DMS79 (cell line): ENCODE measurements at regions not wholly inside any gene's neighbourhood (a gene's known extent, or its start where the extent isn't known, plus 50 kb on each side); places are given as distances from the start of the nearest gene placed in this dataset.
"Not testable (repeated sequence)": the region's sequence is repeated elsewhere in the genome, so short reads cannot be mapped to it uniquely, and the experiment has no call there.

Experiments used
- DNase-seq: peaks from one replicate; lab custom pipeline; 2025; lab: John Stamatoyannopoulos, UW

- no peak for DNase-seq
These were observed 606.7 kb downstream of the TAF11L14 start for GRCh38 chr5:18240971-18241370.

GRCh38 chr5:18243846-18244245 is 609.6 kb downstream of the TAF11L14 start:
- DNase-seq: no peak

DNA sequence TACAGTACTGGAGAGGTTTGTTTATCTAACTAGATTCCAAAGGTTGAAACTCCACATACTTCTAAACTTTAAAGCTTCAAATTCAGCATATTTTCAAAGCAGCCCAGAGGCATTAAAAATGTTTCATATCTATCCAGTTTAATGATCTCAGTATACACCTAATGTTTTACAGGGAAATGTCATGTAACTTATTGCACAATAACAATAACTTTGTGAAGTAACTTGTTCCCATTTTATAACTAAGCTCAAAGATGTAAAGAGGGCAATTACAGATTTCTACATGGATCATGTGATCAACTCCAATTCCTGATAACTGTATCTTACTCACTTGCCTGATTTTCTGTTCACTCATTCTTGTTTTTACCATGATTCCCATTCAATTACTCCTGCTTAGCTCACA is 610.0 kb downstream of the TAF11L14 start:
- DNase-seq: no peak

DNA sequence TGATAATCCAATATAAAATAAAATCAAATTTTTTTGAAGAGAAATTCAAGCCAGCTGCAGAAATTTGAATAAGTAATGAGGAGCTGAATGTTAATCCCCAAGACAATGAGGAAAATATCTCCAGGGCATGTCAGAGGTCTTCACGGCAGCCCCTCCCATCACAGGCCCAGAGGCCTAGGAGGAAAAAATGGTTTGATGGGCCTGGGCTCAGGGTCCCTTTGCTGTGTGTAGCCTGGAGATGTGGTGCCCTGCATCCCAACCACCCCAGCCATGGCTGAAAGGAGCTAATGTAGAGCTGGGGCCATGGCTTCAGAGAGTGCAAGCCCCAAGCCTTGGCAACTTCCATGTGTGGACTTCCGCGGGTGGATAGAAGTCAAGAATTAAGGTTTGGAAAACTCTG is 618.3 kb downstream of the TAF11L14 start:
- no peak for DNase-seq

- no peak for DNase-seq
These were observed 630.0 kb downstream of the TAF11L14 start for GRCh38 chr5:18264126-18264882.

GRCh38 chr5:18270635-18271338 is 636.5 kb downstream of the TAF11L14 start:
- no peak for DNase-seq

DNA sequence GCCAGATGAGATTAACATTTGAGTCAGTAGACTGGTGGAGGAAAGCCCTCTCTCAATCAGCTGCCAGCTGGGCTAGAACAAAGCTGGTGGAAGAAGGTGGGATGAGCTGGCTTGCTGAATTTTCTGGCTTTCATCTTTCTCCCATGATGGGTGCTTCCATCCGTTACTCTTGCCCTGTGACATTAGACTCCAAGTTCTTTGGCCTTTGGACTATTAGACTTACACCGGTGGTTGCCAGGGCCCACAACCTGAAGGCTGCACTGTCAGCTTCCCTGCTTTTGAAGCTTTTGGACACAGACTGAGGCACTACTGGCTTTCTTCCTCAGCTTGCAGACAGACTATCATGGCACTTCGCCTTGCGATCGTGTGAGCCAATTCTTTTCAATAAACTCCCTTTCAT is 642.7 kb downstream of the TAF11L14 start:
- no peak for DNase-seq

DNA sequence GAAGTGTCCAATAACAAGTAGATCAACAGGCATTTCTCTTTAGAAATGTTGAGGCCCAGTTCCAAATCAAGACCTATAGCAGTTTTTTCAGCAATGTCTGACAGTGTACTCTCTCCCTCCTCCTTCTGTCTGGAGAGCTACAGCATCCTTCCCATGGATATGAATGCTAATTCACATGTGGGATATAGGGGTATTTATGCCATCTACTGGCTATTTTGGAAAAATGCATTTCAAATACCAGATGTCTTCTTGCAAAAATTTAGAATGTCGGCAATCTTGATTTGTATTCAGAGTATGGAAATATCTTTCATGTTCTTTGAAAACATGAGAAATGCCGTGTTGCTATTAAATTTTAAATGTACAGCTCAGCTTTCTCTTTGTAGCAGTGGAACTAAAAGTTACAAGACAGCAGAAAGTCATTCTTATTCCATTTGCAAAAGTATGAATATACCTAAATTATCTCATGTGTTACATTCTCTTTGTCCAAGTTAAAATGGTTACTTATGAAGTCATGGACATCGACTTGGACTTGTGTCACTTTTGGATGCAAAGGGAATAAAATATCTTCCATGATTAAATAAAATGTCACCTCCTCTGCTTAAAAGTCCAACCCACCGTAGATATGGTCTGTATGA is 647.8 kb downstream of the TAF11L14 start:
- no peak for DNase-seq

- DNase-seq: no peak
These were observed 651.0 kb downstream of the TAF11L14 start for GRCh38 chr5:18285257-18285656.

DNA sequence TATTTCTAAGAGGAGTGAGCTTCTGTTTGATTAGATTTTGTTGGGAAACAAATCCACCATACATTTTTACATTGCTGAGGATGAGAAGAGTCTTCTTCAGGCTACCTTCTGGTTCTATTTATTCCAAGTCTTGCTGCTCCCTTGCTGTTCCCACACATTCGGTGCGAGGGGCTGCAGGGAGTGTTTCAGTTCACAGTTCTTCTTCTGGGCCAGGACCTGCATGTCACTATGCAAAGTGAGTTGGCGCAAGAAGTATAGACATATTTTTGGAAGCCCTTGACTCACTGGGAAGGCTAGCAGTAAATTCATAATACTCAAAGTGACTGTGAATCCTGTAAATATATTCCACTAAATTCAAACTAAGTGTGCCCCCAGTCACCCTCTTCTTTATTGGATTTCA is 657.9 kb downstream of the TAF11L14 start:
- no peak for DNase-seq

GRCh38 chr5:18295696-18296095 is 661.4 kb downstream of the TAF11L14 start:
- not testable (repeated sequence) for DNase-seq

GRCh38 chr5:18299166-18299565 is 664.9 kb downstream of the TAF11L14 start:
- DNase-seq: no peak

- DNase-seq: no peak
These were observed 671.1 kb downstream of the TAF11L14 start for GRCh38 chr5:18305288-18305924.

GRCh38 chr5:18311266-18311665 is 677.0 kb downstream of the TAF11L14 start:
- DNase-seq: no peak

GRCh38 chr5:18312016-18312415 is 677.8 kb downstream of the TAF11L14 start:
- no peak for DNase-seq

DNA sequence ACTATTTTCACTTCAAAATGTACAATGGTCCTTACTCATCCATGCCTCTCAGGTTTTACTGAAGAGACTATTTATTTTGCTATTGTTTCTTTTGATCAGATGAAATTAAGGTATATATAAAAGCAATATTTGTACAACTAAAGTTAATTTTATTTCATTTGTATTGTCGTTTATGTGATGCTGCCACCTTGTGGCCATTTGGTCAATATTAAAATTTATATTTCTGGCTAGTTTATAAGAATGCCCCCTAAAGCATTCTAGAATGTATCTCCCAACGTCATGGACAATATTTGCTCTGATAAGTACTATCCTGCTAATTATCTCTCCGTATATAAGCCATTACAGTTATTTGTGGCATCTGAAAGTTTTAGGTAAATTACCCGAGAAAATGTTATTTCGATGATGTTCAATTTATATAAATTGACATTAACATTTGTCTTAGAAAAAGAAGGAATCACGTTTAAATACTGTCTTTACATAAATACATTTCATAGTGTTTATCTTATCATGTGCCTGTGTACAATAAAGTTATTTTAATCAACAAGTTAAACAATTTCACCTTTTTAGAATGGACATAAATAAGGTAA is 680.0 kb downstream of the TAF11L14 start:
- no peak for DNase-seq

DNA sequence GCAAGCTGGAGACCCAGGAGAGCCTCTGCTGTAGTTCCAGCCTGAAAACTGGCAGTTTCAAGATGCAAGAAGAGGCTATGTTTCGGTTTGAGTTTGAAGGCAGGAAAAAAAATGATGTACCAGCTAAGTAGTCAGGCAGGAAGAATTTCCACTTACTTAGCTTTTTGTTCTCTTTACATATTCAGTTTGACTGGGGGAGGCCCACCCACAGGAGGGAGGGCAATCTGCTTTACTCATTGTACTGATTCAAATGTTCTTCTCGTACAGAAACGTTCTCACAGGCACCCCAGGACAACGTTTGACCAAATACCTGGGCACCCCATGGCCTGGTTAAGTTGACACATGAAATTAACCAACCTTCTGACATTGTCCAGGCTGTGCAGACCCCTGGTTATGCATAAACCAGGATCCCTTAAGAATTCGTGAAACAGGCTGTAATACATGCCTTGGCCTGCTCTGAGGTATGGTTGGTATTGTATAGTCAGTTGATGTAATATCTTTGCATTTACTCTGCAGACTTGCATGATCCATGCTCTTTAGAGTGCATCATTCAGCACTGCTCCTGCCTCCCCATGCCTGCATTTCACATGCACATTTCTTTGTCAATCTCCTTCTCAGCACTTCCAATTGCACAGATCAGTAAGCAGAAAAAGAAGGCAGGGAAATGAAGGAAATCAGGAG is 687.1 kb downstream of the TAF11L14 start:
- no peak for DNase-seq

GRCh38 chr5:18323891-18324290 is 689.6 kb downstream of the TAF11L14 start:
- DNase-seq: no peak

DNA sequence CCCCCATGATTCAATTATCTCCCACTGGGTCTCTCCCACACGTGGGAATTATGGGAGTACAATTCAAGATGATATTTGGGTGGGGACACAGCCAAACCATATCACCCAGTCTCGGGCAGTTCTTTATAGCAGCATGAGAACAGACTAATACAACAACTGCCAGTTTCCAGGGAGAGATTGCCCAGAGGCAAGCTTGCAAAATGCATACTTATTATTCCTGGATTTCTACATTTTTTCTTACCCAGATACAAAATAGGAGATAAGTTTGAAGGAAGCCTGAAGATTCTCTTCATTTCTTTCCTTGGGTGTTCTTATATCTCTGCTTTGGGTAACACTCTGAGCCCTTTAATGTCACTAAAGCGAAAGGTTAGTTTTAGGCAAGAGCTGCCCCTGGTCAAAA is 691.2 kb downstream of the TAF11L14 start:
- DNase-seq: no peak

- no peak for DNase-seq
These were observed 695.1 kb downstream of the TAF11L14 start for GRCh38 chr5:18329328-18329727.

DNA sequence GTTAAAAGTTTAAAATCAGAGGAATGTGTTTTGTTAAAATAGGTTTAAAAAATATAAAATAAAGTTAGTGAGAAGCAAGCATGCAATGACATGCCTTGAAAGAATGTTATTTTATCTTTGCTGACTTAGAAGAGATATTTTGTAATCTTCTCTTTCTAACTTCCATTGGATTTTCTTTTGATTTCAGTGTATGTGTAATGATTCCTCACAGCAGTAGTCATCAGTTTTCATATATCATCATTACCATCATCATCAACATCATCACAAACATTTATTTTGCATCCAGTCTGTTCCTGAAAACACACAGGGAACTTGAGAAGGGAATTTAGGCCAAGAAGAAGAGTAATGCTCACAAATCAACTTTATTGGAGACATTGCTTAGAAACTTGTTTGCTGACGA is 699.6 kb downstream of the TAF11L14 start:
- DNase-seq: no peak

GRCh38 chr5:18334949-18335348 is 700.7 kb downstream of the TAF11L14 start:
- no peak for DNase-seq
